Colon (tissue), 2 donors: ENCODE measurements at regions not wholly inside any gene's neighbourhood (a gene's known extent, or its start where the extent isn't known, plus 50 kb on each side); places are given as distances from the start of the nearest gene placed in this dataset.

Experiments
- FAIRE-seq: peaks from 2 replicates; lab custom pipeline; 2012; peaks lifted over from hg19 to GRCh38; lab: Jason Lieb, UNC
- donor health status: control.
- donor health status: control.

- FAIRE-seq = no peak
Observed at GRCh38 chr1:219993554-219994433, 52.5 kb downstream of the EPRS1 start.

- no peak for FAIRE-seq
Observed at GRCh38 chr1:219991919-219992318, 54.4 kb downstream of the EPRS1 start.

GRCh38 chr1:219991511-219991810, 54.8 kb downstream of the EPRS1 start:
- FAIRE-seq = no peak

GRCh38 chr1:219990782-219991510, 55.4 kb downstream of the EPRS1 start:
- FAIRE-seq = peak; percentile 57

- no peak for FAIRE-seq
Observed at GRCh38 chr1:219989766-219990165, 56.5 kb downstream of the EPRS1 start.

- no peak for FAIRE-seq
Observed at GRCh38 chr1:219988818-219989217, 57.5 kb downstream of the EPRS1 start.

GRCh38 chr1:219988387-219988786, 57.9 kb downstream of the EPRS1 start:
- no peak for FAIRE-seq

GRCh38 chr1:219987325-219987724, 59.0 kb upstream of the SLC30A10 start:
- FAIRE-seq = no peak

- FAIRE-seq = no peak
Observed at GRCh38 chr1:219985169-219985568, 56.8 kb upstream of the SLC30A10 start.
